Neural progenitor cell (in vitro differentiated cells): ENCODE measurements at regions not wholly inside any gene's neighbourhood (a gene's known extent, or its start where the extent isn't known, plus 50 kb on each side); places are given as distances from the start of the nearest gene placed in this dataset.

Experiments
- CTCF ChIP-seq: fragments of 200-600 bp; sonication (generic); IDR thresholded peaks from 2 replicates; pipeline ENCODE4 v1.5.1; 2017; ENCODE audit warnings: antibody characterized with exemption, mild to moderate bottlenecking
- EZH2 ChIP-seq: fragments of 200-600 bp; sonication (generic); IDR thresholded peaks from 2 replicates; pipeline ENCODE4 v1.6.1; 2017; ENCODE audit warnings: antibody characterized with exemption, mild to moderate bottlenecking, moderate library complexity

GRCh38 chr9:108443741-108444140 is 412.0 kb downstream of the ACTL7B start:
- TF ChIP-seq CTCF, result no peak
- no peak for TF ChIP-seq EZH2
